ENCODE measurements at regions not wholly inside any gene's neighbourhood (a gene's known extent, or its start where the extent isn't known, plus 50 kb on each side); places are given as distances from the start of the nearest gene placed in this dataset.

GRCh38 chr13:74575729-74576125 lies 441.5 kb upstream of the KLF12 start (continued):
- TF ChIP-seq HOMEZ (CRISPR knock-in tag; IDR thresholded peaks at IDR 0.05) (no peak), ZBTB26 (CRISPR knock-in tag; IDR thresholded peaks at IDR 0.05) (no peak), HDAC2 (IDR thresholded peaks at IDR 0.05) (no peak)

DNA sequence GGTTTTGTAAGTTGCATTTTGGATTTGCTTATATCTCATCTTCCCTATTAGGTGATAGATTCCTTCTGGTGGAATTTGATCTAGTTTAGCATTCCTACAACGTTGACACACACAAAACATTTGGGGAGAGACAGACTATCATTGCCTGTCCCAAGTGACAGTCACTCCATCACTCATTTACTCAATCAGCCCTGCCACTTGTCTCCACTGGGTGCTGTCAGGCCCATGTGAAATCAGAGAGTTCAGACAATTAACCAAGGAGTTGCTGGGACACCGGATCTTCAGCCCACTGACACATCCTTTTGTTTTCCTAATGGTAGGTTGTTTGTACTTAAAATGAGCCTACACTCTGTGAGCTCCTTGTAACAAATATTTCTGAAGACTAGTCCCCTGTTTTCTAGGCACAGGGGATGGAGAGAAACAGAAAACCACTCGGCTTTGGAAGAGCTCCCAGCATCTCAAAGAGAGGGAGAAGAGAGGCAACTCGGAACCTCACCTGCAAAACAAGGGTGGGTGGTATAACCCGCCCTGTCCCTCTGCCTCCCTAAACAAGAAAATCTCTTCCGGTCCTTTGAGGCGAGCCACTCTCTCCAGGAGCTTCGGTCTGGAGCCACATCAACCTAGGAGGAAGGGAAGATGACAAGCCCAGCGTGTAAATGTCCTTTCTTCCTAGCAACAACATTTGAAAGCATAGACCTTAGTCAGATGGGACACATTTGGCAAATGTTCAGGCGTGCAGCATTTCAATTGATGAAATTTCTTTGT lies 440.9 kb upstream of the KLF12 start:
- Histone ChIP-seq H3K79me2 (ENCODE audit: control insufficient read depth, insufficient read depth, low read length) (no peaks in the 10 kb centered on the region), H3K4me2 (ENCODE audit: insufficient read depth, low read length) (peak overlapping the region; percentile 11; the same call in 1 of the 2 replicates), H3K9me1 (ENCODE audit: control insufficient read depth, insufficient read depth, low read length) (no peaks in the 10 kb centered on the region), H3K27me3 (ENCODE audit: control insufficient read depth in 2 of 2, insufficient read depth in 2 of 2, low read length in 2 of 2) (no peaks in the 10 kb centered on the region), H3K27ac (ENCODE audit: extremely low read depth, low read depth, low read length) (no peak overlapping the region), H3K9ac (ENCODE audit: insufficient read depth in 1 of 2, low read depth in 2 of 2, low read length in 2 of 2) (no peak overlapping the region), H2AFZ (ENCODE audit: low read depth, low read length) (no peak overlapping the region), H3K36me3 (ENCODE audit: control insufficient read depth, insufficient read depth, low read length) (no peaks in the 10 kb centered on the region), H3K4me1 (replicated peaks in 1 of 2; ENCODE audit: control insufficient read depth in 2 of 2, insufficient read depth in 2 of 2, low read length in 2 of 2) (no peaks in the 10 kb centered on the region; a peak in 1 of 5 replicates), H3K4me3 (no peak overlapping the region), H4K20me1 (replicated peaks; ENCODE audit: control insufficient read depth, insufficient read depth, low read length) (no peaks in the 10 kb centered on the region), H3K9me3 (replicated peaks; ENCODE audit: control insufficient read depth, insufficient read depth, low read depth, low read length) (no peaks in the 10 kb centered on the region)
- in situ Hi-C loops (cut with MboI) (no loop called here), intact Hi-C loops (cut with micrococcal nuclease) (loop anchor here (2.0 kb wide), 1 partner anchor 644 kb away; no protein-coding TSS in a partner anchor)
- FAIRE-seq (no peak), ATAC-seq (no peak), DNase-seq (ENCODE audit: extremely low read depth in 1 of 4, low spot score in 3 of 4) (no peak)
- ChIA-PET CTCF (ENCODE audit: low intra/inter-chr PET ratio) (no interaction called here), POLR2A (no interaction called here)
- 0% methylated on average over 6 of the region's 10 CpGs for WGBS (ENCODE audit: insufficient coverage, low coverage, missing lambda C conversion rate)
- BruUV-seq (replicated peaks): no TSS peak
- TF ChIP-seq, protein P1, sequence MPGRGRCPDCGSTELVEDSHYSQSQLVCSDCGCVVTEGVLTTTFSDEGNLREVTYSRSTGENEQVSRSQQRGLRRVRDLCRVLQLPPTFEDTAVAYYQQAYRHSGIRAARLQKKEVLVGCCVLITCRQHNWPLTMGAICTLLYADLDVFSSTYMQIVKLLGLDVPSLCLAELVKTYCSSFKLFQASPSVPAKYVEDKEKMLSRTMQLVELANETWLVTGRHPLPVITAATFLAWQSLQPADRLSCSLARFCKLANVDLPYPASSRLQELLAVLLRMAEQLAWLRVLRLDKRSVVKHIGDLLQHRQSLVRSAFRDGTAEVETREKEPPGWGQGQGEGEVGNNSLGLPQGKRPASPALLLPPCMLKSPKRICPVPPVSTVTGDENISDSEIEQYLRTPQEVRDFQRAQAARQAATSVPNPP (IDR thresholded peaks at IDR 0.05; ENCODE audit: borderline replicate concordance, insufficient read depth, insufficient read length): no peak
- no peak for TF ChIP-seq MEIS2 (IDR thresholded peaks at IDR 0.05; ENCODE audit: partially characterized antibody)
- TF ChIP-seq KLF10 (CRISPR knock-in tag; IDR thresholded peaks at IDR 0.05): no peak
- no peak for TF ChIP-seq RBBP5 (IDR thresholded peaks at IDR 0.05; ENCODE audit: borderline replicate concordance, insufficient read depth, low read length, poor library complexity, severe bottlenecking)
- TF ChIP-seq RUNX1 (IDR thresholded peaks at IDR 0.05; ENCODE audit: low read depth): no peak

Data from K562 (cell line).